Activated naive CD8-positive, alpha-beta T cell treated with anti-CD3 and anti-CD28 coated beads, Interleukin-2, amount 50 U/mL, for 16 hours (primary cell): ENCODE measurements at regions not wholly inside any gene's neighbourhood (a gene's known extent, or its start where the extent isn't known, plus 50 kb on each side); places are given as distances from the start of the nearest gene placed in this dataset.
"Not testable (repeated sequence)": the region's sequence is repeated elsewhere in the genome, so short reads cannot be mapped to it uniquely, and the experiment has no call there.

Experiments
- DNase-seq: peaks from one replicate; pipeline ENCODE4 v3.0.0-alpha.2; 2020; ENCODE audit warnings: low read depth, low spot score

DNA sequence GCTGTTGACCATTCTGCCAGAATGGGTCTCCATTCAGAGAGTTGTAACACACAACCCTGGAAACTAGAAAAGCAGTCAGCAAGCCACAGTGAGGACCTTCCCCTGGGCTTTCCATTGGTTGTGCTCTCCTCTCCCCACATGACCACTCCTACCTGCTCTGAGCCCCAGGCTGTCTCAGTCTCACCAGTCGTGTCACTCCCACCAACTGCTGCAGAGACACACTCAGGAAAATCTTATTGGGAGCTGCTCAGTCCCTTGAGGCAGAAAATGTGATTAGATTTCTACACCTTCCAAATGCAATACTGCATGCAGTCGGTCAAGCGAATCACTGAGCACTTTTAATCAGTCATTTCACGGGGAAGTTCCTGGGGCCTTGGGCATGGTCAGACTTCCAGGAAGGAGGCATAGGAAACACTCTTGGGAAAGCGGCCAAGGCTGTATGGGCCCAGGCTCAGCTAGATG is 284.2 kb upstream of the NMUR2 start:
- DNase-seq = no peak

- no peak for DNase-seq
Observed at GRCh38 chr5:152694231-152694630, 289.2 kb upstream of the NMUR2 start.

- no peak for DNase-seq
Observed at GRCh38 chr5:152701305-152701949, 296.3 kb upstream of the NMUR2 start.

DNA sequence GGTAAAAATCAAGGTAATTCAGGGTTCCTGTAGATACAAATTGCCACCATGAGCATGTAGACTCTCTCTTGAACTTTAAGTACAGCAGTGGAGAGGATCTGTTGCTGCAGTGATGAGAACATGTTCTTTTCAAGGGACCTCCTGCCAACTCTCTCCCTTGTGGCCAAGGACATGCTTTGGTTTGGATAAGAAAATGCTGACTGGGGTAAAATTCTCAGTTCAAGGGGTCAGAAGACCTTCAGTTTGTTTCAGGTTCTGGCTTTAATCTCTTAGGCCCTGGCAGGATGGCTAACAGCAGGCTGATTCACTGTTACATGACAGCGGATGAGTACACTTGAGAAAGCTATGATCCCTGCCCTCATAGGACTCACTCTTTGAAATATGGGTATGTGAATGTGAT is 299.2 kb upstream of the NMUR2 start:
- DNase-seq = no peak

DNA sequence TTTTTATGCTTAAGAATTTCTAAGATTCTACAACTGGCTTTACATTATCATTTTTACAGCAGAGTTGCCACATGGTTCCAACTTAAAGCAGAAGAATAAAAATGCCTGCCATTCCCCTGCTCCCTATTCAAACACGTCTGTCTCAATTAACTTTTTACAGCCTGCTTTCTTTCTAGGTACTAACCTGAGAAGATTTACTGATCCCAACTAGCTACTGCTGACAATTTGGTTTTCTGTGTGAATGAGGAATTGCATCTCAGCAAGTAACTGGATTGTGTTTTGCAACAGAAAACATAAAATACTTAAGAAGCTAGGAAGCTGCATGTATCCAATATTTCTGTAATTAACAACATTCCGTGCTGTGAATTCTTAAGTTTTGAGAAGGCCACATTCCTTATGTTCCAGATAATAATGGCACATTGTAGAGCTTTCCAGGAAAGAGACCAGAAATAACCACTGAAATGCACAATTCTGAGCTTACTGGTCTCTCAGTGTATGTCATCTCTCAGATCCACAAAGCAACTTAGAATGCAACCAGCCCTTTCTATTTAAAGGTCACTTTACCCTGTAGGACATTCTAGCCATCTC is 306.8 kb upstream of the NMUR2 start:
- DNase-seq = no peak

GRCh38 chr5:152717393-152717792 is 312.3 kb upstream of the NMUR2 start:
- DNase-seq = no peak

GRCh38 chr5:152723482-152723881 is 318.4 kb upstream of the NMUR2 start:
- no peak for DNase-seq

DNA sequence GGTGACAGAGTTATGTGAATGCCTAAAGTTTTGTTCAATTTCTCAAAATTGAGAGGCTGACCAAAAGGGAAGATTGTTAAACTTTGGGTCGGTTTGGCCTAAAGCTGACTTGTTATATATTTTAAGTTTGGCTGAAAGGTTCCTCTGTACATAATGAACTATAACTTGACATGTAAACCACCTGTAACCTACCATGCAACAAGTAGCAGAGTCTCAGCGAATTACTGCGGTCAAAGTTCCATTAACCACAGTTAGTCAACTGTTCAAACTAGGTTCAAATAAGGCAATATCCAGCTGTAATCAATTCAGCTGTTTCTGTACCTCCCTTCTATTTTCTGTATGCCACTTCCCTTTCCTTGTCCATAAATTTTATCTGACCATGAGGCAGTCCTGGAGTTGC is 325.1 kb upstream of the NMUR2 start:
- no peak for DNase-seq

DNA sequence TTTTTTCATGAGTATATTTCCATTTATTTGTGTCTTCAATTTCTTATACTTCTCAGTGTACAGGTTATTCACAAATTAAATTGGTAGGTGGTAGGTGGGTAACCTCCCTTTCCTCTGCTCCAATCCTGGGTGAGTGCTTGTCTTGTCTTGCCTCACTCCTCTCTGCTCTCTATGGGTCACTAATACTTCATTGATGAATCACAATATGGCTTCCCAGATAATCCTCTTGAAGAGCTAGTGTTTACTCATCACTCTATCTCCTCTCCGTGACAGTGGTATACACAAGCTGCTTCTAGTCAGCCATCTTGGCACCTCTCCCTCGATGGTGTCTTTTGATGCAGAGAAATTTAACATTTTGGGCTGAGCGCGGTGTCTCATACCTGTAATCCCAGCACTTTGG is 331.8 kb upstream of the NMUR2 start:
- no peak for DNase-seq

- no peak for DNase-seq
Observed at GRCh38 chr5:152739916-152740315, 334.8 kb upstream of the NMUR2 start.

- not testable (repeated sequence) for DNase-seq
Observed at GRCh38 chr5:152741126-152741525, 336.0 kb upstream of the NMUR2 start.

GRCh38 chr5:152787709-152788217 is 382.7 kb upstream of the NMUR2 start:
- DNase-seq = not testable (repeated sequence)

- no peak for DNase-seq
Observed at GRCh38 chr5:152801886-152802285, 396.8 kb upstream of the NMUR2 start.

- no peak for DNase-seq
Observed at GRCh38 chr5:152804179-152804578, 399.1 kb upstream of the NMUR2 start.

- no peak for DNase-seq
Observed at GRCh38 chr5:152811988-152812387, 406.9 kb upstream of the NMUR2 start.

DNA sequence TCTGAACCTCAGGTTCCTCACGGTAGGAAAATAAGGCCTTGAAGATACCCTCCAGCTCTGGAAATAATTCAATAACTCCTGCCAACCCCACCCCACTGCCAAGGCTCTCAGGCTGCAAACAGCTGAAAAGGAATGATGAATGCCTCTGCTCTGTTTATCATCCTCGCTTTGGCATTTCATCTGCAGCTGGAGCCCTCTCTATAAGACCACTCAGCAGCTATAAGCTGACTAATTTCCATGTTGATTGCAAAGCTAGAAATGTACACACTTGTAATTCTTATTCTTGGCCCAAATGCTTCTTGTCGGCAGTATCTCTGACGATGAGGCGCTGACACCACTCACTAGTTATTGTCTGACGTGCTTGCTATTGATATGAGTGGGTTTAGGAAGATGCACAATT is 408.4 kb upstream of the NMUR2 start:
- no peak for DNase-seq

GRCh38 chr5:152819891-152820290 is 414.8 kb upstream of the NMUR2 start:
- DNase-seq = no peak

GRCh38 chr5:152824316-152824715 is 419.2 kb upstream of the NMUR2 start:
- no peak for DNase-seq

- no peak for DNase-seq
Observed at GRCh38 chr5:152838241-152838786, 433.2 kb upstream of the NMUR2 start.

DNA sequence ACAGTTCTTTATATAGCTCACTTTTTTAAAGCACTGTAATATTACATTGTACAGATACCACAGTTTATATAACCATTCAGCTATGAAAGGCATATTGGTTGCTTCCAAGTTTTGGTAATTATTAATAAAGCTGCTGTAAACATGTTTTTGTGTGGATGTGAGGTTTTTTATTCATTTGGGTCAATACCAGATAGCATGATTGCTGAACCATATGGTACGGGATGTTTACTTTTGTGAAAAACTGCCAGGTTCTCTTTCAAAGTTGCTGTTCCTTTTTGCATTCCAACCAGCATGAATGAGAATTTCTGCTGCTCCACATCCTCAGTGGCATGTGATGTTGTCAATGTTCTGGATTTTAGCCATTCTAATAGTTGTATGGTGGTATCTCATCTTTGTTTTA is 439.6 kb upstream of the NMUR2 start:
- DNase-seq = no peak

DNA sequence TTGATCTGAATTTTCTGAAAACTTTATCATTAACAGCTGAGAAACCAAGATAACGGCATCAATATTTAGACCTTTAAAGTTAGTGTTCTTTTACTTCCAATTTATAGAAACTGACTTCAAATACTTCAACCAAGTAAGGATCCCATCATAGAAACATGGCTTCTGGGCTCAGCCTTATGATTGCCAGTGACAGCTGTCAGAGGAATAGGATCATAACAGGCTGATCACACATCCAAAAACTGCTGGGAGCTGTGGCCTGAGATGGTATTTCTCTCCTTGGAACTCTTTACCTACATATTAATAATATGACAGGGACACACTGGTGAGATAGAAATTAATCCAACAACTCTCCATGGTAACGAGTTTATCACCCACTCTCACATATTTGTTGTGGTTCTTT is 448.3 kb upstream of the NMUR2 start:
- no peak for DNase-seq

DNA sequence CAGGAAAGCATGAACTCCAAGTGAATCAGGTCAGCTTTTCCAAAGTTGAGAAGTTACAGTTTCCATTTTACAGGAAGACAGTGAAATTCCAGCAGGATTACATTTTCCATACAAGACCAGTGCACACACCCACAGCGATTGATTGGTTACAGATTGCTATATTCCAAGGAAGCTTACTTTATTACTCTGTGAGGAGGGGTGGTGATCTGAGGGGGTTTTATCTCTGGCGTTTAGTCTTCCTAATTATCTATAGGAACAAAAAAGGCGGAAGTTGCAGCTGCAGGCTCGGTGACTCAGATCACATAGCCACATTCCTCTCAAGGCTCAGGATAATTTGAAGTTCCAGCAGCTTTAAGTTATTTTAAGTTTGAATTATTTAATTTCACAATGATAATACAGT is 450.4 kb upstream of the NMUR2 start:
- DNase-seq = no peak

DNA sequence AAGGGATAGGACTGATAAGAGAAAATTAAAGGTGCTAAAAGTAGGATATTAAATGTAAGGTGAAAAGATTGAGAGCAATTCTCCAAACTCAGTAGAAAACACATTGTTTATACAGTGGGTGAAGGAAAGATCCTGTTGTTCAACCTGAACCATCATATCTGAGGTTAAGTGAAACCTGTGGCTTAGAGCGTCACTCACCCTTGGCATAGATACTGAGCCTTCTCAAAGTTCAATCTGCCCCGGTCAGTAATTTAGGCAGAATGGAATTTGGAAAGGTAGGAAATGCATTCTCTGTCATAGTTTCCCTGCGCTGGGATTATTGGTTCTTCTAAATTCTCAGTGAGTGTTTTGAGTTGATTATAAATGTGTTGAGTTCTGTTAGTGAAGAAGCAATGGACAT is 456.2 kb upstream of the NMUR2 start:
- no peak for DNase-seq
